Activated naive CD8-positive, alpha-beta T cell treated with anti-CD3 and anti-CD28 coated beads, Interleukin-2, amount 50 U/mL, for 24 hours (primary cell): ENCODE measurements at regions not wholly inside any gene's neighbourhood (a gene's known extent, or its start where the extent isn't known, plus 50 kb on each side); places are given as distances from the start of the nearest gene placed in this dataset.
"Not testable (repeated sequence)": the region's sequence is repeated elsewhere in the genome, so short reads cannot be mapped to it uniquely, and the experiment has no call there.

Experiments
- ATAC-seq: fragments of 150-1000 bp; cut with Tn5 transposase; one replicate; pipeline ENCODE4 v1.10.0; 2021
- DNase-seq: peaks from one replicate; pipeline ENCODE4 v3.0.0; 2021
- H3K27ac Mint-ChIP-seq: one replicate; pipeline ENCODE4 v1.8.0; 2021; ENCODE audit warnings: mild to moderate bottlenecking, mixed read lengths
- H3K27me3 Mint-ChIP-seq: one replicate; pipeline ENCODE4 v1.8.0; 2021; ENCODE audit warnings: mixed read lengths
- H3K36me3 Mint-ChIP-seq: one replicate; pipeline ENCODE4 v1.8.0; 2021; ENCODE audit warnings: low read depth, mixed read lengths
- H3K4me1 Mint-ChIP-seq: one replicate; pipeline ENCODE4 v1.8.0; 2021; ENCODE audit warnings: mixed read lengths
- H3K4me3 Mint-ChIP-seq: one replicate; pipeline ENCODE4 v1.8.0; 2021; ENCODE audit warnings: mild to moderate bottlenecking, moderate library complexity, mixed read lengths
- H3K9me3 Mint-ChIP-seq: one replicate; pipeline ENCODE4 v1.8.0; 2021; ENCODE audit warnings: mixed read lengths

DNA sequence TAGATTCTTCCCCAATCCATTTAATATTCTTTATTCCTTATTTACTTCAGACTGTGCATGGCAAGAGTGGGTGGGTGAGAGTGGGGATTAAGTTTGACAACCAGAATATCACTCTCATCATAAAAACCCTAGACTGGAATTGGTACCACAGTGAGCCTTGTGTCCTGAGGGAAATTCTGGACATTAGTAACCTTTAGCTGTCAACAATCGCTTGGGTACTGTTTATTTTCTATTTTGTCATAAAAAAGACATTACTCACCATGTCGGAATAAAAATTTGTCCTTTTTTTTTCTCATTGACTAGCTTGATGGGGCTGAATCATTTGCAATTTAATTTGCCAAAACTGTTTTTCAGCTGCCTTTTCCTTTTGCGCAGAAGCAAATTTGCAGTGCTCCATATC lies 176.1 kb upstream of the SEMA3C start:
- Mint-ChIP-seq H3K4me1 (no peaks in the 10 kb centered on the region), H3K36me3 (no peaks in the 10 kb centered on the region), H3K27ac (no peak overlapping the region), H3K9me3 (peaks cover 3% of the 10 kb centered on the region), H3K4me3 (no peak overlapping the region), H3K27me3 (no peaks in the 10 kb centered on the region)
- ATAC-seq (no peak), DNase-seq (no peak)

DNA sequence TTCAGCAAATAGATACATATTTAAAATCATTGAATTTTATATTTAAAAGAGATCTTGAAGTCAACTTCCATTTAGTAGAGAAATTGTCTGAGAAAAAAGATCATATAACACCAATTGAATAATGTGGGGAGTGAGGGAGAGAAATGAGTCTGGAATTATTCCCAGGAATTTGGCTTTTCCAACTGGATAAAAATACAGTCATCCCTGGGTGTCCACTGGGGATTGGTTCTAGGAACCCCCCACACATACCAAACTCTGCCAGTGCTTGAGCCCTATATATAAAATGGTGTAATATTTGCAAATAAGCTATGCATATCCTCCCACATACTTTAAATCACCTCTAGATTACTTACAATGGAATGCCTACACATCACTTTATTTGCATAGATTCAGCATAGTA lies 162.8 kb upstream of the SEMA3C start:
- H3K36me3 Mint-ChIP-seq, result no peaks in the 10 kb centered on the region
- no peak for ATAC-seq
- H3K27me3 Mint-ChIP-seq, result no peaks in the 10 kb centered on the region
- no peak overlapping the region for H3K4me3 Mint-ChIP-seq
- peaks cover 6% of the 10 kb centered on the region for H3K9me3 Mint-ChIP-seq
- no peak for DNase-seq
- H3K4me1 Mint-ChIP-seq, result no peaks in the 10 kb centered on the region
- no peak overlapping the region for H3K27ac Mint-ChIP-seq

GRCh38 chr7:81080553-81080952 lies 161.7 kb upstream of the SEMA3C start:
- ATAC-seq (no peak), DNase-seq (no peak)
- H3K27me3 Mint-ChIP-seq, result no peaks in the 10 kb centered on the region
- no peak overlapping the region for H3K4me3 Mint-ChIP-seq
- no peaks in the 10 kb centered on the region for H3K36me3 Mint-ChIP-seq
- peaks cover 6% of the 10 kb centered on the region for H3K9me3 Mint-ChIP-seq
- H3K4me1 Mint-ChIP-seq, result no peaks in the 10 kb centered on the region
- H3K27ac Mint-ChIP-seq, result no peak overlapping the region

DNA sequence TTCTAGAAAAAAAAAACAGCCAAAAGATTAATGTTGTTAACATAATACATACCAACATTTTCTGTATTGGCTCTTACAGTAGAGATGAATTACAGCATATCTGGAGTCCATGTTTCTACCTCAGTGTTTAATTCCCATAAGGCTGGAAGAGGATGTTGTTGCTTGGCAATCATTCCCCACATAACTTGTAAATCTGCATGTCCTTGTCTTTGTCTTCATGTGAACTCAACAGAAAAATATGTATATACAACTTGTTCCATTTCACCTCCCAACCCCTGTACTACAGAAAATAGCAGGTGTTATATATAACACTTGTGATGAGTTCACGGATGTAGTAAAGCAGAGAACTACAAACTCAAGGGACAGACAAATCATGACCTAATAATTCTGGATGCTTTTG lies 160.9 kb upstream of the SEMA3C start:
- H3K27me3 Mint-ChIP-seq, result no peaks in the 10 kb centered on the region
- no peaks in the 10 kb centered on the region for H3K4me1 Mint-ChIP-seq

DNA sequence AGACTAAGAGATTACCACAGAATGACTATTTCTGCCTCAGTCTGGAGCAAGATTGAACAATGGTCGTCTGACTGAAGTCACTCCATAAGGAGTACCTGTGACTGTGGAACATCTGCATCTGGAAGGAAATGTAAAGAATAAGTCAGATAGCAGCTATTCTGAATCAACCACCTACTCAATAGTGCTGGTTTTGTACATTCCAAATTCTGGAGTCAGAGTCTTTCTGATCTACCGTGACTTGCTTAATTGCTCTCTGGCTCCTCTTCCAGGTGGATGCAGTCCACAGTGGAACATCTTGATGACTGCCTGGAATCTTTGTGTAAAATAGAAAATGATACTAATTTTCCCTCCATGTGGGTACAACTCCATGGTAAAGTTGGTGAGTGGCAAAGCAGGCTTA lies 156.3 kb upstream of the SEMA3C start:
- Mint-ChIP-seq H3K36me3 (no peaks in the 10 kb centered on the region), H3K27me3 (no peaks in the 10 kb centered on the region), H3K4me3 (no peak overlapping the region), H3K9me3 (peaks cover 16% of the 10 kb centered on the region), H3K27ac (no peak overlapping the region), H3K4me1 (no peaks in the 10 kb centered on the region)
- ATAC-seq (no peak), DNase-seq (no peak)

More for the DNA sequence above, 160.9 kb upstream of the SEMA3C start:
- no peaks in the 10 kb centered on the region for H3K36me3 Mint-ChIP-seq
- H3K4me3 Mint-ChIP-seq, result no peak overlapping the region
- H3K27ac Mint-ChIP-seq, result no peak overlapping the region
- no peak for DNase-seq
- ATAC-seq, result no peak
- peaks cover 6% of the 10 kb centered on the region for H3K9me3 Mint-ChIP-seq

- Mint-ChIP-seq H3K27me3 (no peaks in the 10 kb centered on the region), H3K9me3 (peaks cover 16% of the 10 kb centered on the region), H3K36me3 (no peaks in the 10 kb centered on the region), H3K4me1 (no peaks in the 10 kb centered on the region), H3K27ac (no peak overlapping the region), H3K4me3 (no peak overlapping the region)
- no peak for ATAC-seq
- no peak for DNase-seq
These were observed 155.6 kb upstream of the SEMA3C start for GRCh38 chr7:81074406-81074805.

DNA sequence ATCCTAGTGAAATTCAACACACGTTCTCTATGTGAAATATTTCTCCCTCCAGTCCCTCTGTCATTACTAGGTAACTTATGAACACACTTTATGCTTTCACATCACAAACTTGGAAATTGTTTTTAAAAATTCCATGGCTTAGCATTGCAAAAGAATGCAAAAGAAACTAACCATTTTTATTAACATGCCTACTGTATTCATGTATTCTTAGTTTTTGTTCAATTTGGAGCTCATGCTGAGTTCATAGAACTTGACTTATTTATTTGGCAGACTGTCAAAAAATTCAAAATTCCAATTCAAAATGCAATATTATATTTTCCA lies 155.0 kb upstream of the SEMA3C start:
- Mint-ChIP-seq H3K36me3 (no peaks in the 10 kb centered on the region), H3K4me1 (no peaks in the 10 kb centered on the region), H3K27ac (no peak overlapping the region), H3K4me3 (no peak overlapping the region), H3K27me3 (no peaks in the 10 kb centered on the region), H3K9me3 (peaks cover 16% of the 10 kb centered on the region)
- ATAC-seq (no peak), DNase-seq (no peak)

DNA sequence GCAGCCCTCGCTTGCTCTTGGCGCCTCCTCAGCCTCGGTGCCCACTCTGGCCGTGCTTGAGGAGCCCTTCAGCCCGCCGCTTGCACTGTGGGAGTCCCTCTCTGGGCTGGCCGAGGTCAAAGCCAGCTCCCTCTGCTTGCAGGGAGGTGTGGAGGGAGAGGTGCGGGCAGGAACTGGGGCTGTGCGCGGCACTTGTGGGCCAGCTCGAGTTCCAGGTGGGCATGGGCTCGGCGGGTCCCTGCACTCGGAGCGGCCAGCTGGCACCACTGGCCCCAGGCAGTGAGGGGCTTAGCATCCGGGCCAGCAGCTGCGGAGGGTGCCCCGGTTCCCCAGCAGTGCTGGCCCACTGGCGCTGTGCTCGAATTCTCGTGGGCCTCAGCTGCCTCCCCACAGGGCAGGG lies 152.1 kb upstream of the SEMA3C start:
- Mint-ChIP-seq H3K27ac (no peak overlapping the region), H3K27me3 (no peaks in the 10 kb centered on the region), H3K4me1 (no peaks in the 10 kb centered on the region), H3K4me3 (no peak overlapping the region), H3K36me3 (no peaks in the 10 kb centered on the region), H3K9me3 (peaks cover 11% of the 10 kb centered on the region)
- ATAC-seq (no peak), DNase-seq (no peak)

DNA sequence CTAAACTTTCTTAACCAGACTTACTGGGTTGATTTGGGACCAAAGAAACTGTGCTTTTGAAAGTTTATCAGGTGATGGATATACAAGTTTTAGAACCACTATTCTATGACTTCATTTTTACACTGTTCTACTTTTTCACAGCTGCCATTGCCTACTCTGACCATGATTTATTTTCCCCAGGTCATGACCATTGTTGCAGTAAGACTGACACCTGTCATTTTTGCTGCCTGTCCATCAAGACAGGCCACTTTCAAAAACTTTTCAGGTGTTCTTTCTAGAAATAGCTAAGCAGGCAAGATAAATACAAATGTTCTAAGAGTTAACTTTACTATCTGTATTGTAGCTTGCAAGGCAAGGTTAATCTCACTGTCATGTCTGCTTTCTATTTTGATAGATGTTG lies 147.9 kb upstream of the SEMA3C start:
- Mint-ChIP-seq H3K4me3 (no peak overlapping the region), H3K36me3 (no peaks in the 10 kb centered on the region), H3K9me3 (peaks cover 6% of the 10 kb centered on the region), H3K27me3 (no peaks in the 10 kb centered on the region), H3K27ac (no peak overlapping the region), H3K4me1 (no peaks in the 10 kb centered on the region)
- ATAC-seq (no peak), DNase-seq (no peak)

- H3K27me3 Mint-ChIP-seq, result no peaks in the 10 kb centered on the region
- H3K9me3 Mint-ChIP-seq, result no peaks in the 10 kb centered on the region
- DNase-seq, result no peak
- no peaks in the 10 kb centered on the region for H3K36me3 Mint-ChIP-seq
- H3K27ac Mint-ChIP-seq, result no peak overlapping the region
- no peaks in the 10 kb centered on the region for H3K4me1 Mint-ChIP-seq
- no peak overlapping the region for H3K4me3 Mint-ChIP-seq
- no peak for ATAC-seq
These were observed 145.6 kb upstream of the SEMA3C start for GRCh38 chr7:81064426-81064825.

- ATAC-seq (no peak), DNase-seq (no peak)
- no peak overlapping the region for H3K4me3 Mint-ChIP-seq
- no peak overlapping the region for H3K27ac Mint-ChIP-seq
- no peaks in the 10 kb centered on the region for H3K36me3 Mint-ChIP-seq
- H3K4me1 Mint-ChIP-seq, result no peaks in the 10 kb centered on the region
- no peaks in the 10 kb centered on the region for H3K9me3 Mint-ChIP-seq
- no peaks in the 10 kb centered on the region for H3K27me3 Mint-ChIP-seq
These were observed 143.9 kb upstream of the SEMA3C start for GRCh38 chr7:81062755-81063154.

GRCh38 chr7:81057469-81057868 lies 138.6 kb upstream of the SEMA3C start:
- not testable (repeated sequence) for H3K9me3 Mint-ChIP-seq, H3K27ac Mint-ChIP-seq, H3K4me1 Mint-ChIP-seq, H3K36me3 Mint-ChIP-seq, DNase-seq, H3K4me3 Mint-ChIP-seq, H3K27me3 Mint-ChIP-seq, ATAC-seq

GRCh38 chr7:81053623-81054022 lies 134.8 kb upstream of the SEMA3C start:
- ATAC-seq, result no peak
- no peak for DNase-seq
- peaks cover 14% of the 10 kb centered on the region for H3K9me3 Mint-ChIP-seq
- no peak overlapping the region for H3K27ac Mint-ChIP-seq
- no peaks in the 10 kb centered on the region for H3K27me3 Mint-ChIP-seq
- H3K36me3 Mint-ChIP-seq, result no peaks in the 10 kb centered on the region
- no peak overlapping the region for H3K4me3 Mint-ChIP-seq
- no peaks in the 10 kb centered on the region for H3K4me1 Mint-ChIP-seq

- Mint-ChIP-seq H3K27ac (no peak overlapping the region), H3K4me1 (no peaks in the 10 kb centered on the region), H3K27me3 (no peaks in the 10 kb centered on the region), H3K36me3 (no peaks in the 10 kb centered on the region), H3K9me3 (peaks cover 20% of the 10 kb centered on the region), H3K4me3 (no peak overlapping the region)
- no peak for DNase-seq
- no peak for ATAC-seq
These were observed 133.1 kb upstream of the SEMA3C start for GRCh38 chr7:81051811-81052413.

DNA sequence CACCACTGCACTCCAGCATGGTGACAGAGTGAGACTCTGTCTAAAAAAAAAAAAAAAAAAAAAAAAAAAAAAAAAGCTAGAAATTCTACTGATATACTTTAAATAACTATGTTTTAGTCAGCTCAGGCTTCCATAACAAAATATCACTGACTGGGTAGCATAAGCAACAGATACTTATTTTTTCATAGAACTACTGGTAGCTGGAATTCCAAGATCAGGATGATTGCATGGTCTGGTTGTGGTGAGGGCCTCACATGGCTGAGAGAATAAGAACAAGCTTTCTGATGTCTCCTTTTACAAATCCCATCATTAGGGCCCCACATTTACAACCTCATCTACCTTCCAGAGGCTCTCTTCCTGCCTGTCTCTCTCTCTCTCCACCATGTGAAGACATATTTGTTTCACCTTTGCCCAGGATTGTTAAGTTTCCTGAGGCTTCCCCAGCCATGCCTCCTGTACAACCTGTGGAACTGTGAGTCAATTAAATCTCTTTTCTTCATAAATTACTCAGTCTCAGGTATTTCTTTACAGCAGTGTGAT lies 126.7 kb upstream of the SEMA3C start:
- H3K9me3 Mint-ChIP-seq, result peaks cover 24% of the 10 kb centered on the region
- H3K4me1 Mint-ChIP-seq, result no peaks in the 10 kb centered on the region
- no peak overlapping the region for H3K27ac Mint-ChIP-seq
- H3K36me3 Mint-ChIP-seq, result no peaks in the 10 kb centered on the region
- ATAC-seq (no peak), DNase-seq (no peak)
- H3K27me3 Mint-ChIP-seq, result no peaks in the 10 kb centered on the region
- H3K4me3 Mint-ChIP-seq, result no peak overlapping the region

DNA sequence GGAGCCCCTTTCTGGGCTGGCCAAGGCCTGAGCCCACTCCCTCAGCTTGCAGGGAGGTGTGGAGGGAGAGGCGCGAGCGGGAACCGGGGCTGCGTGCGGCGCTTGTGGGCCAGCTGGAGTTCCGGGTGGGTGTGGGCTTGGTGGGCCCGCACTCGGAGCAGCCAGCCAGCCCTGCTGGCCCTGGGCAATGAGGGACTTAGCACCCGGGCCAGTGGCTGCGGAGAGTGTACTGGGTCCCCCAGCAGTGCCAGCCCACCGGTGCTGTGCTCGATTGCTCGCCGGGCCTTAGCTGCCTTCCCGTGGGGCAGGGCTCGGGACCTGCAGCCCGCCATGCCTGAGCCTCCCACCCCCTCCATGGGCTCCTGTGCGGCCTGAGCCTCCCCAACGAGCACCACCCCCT lies 123.8 kb upstream of the SEMA3C start:
- DNase-seq, H3K36me3 Mint-ChIP-seq, H3K27me3 Mint-ChIP-seq, H3K27ac Mint-ChIP-seq, H3K4me3 Mint-ChIP-seq, ATAC-seq, H3K4me1 Mint-ChIP-seq: not testable (repeated sequence)
- peaks cover 17% of the 10 kb centered on the region for H3K9me3 Mint-ChIP-seq
